H1 (cell line): ENCODE measurements at regions not wholly inside any gene's neighbourhood (a gene's known extent, or its start where the extent isn't known, plus 50 kb on each side); places are given as distances from the start of the nearest gene placed in this dataset.

Experiments
- CTCF ChIA-PET: fragments of 300-600 bp; sonication (Branson Sonifier 250); formaldehyde crosslinking; loops from one replicate; lab custom pipeline; 2021; ENCODE audit not compliant: partially characterized antibody; lab: Charles Lee
- POLR2A ChIA-PET: fragments of 300-600 bp; sonication (Branson Sonifier 250); formaldehyde crosslinking; loops from one replicate; lab custom pipeline; 2021; ENCODE audit warnings: inconsistent platforms; ENCODE audit not compliant: partially characterized antibody; lab: Charles Lee
- DNase-seq, 2 experiments: peaks; one replicate each; pipeline versions ENCODE4 v3.0.0 to v3.0.0-alpha.2; 2010 to 2022; ENCODE audit warnings: low spot score in 2 of 2, low read depth in 1 of 2, mixed read lengths in 1 of 2
- FAIRE-seq: peaks from 2 replicates; lab custom pipeline; 2011; peaks lifted over from hg19 to GRCh38; lab: Jason Lieb, UNC
- H2AFZ ChIP-seq: 2 replicates; pipeline ENCODE4 v1.8.1; 2012; ENCODE audit warnings: low read length, inconsistent platforms
- H2AK5ac ChIP-seq: 2 replicates; pipeline ENCODE4 v1.6.1; 2013; ENCODE audit warnings: low read depth, low read length
- H2BK120ac ChIP-seq: replicated peaks from 2 replicates; pipeline ENCODE3; 2013; ENCODE audit warnings: low read depth, low read length, inconsistent platforms
- H2BK12ac ChIP-seq: 2 replicates; pipeline ENCODE4 v1.6.1; 2013; ENCODE audit warnings: low read depth, low read length
- H2BK15ac ChIP-seq: 2 replicates; pipeline ENCODE4 v1.6.1; 2013; ENCODE audit warnings: low read length
- H2BK20ac ChIP-seq: 2 replicates; pipeline ENCODE4 v1.6.1; 2013; ENCODE audit warnings: low read length
- H2BK5ac ChIP-seq: 2 replicates; pipeline ENCODE4 v1.6.1; 2013; ENCODE audit warnings: low read depth, low read length
- H3K14ac ChIP-seq: 2 replicates; pipeline ENCODE4 v1.6.1; 2013; ENCODE audit warnings: inconsistent platforms; ENCODE audit not compliant: insufficient read length
- H3K18ac ChIP-seq: 2 replicates; pipeline ENCODE4 v1.6.1; 2013; ENCODE audit warnings: low read length; ENCODE audit errors: extremely low read depth
- H3K23ac ChIP-seq: 2 replicates; pipeline ENCODE4 v1.6.1; 2013; ENCODE audit warnings: inconsistent platforms; ENCODE audit not compliant: insufficient read length
- H3K23me2 ChIP-seq: 2 replicates; pipeline ENCODE4 v1.6.1; 2013; ENCODE audit warnings: low read depth, low read length
- H3K27ac ChIP-seq: 2 replicates; pipeline ENCODE4 v1.6.1; 2011; ENCODE audit warnings: low read depth, low read length, inconsistent platforms
- H3K27me3 ChIP-seq, 4 experiments: replicated peaks in 1 of 4; 1 replicate in 1 of 4; 2 replicates in 3 of 4; pipeline versions ENCODE4 v1.6.1 to v1.8.1; 2011 to 2013; ENCODE audit warnings: low read length in 3 of 4, mild to moderate bottlenecking in 3 of 4, inconsistent platforms in 2 of 4, mixed read lengths in 2 of 4, moderate library complexity in 1 of 4; ENCODE audit not compliant: control insufficient read depth in 3 of 4, insufficient read depth in 3 of 4; ENCODE audit errors: extremely low read depth in 1 of 4
- H3K36me3 ChIP-seq, 4 experiments: 2 replicates each; pipeline versions ENCODE4 v1.6.1 to v1.8.1; 2011 to 2013; ENCODE audit warnings: mild to moderate bottlenecking in 4 of 4, low read length in 3 of 4, moderate library complexity in 2 of 4, control low read depth in 1 of 4, inconsistent platforms in 1 of 4; ENCODE audit not compliant: insufficient read depth in 4 of 4, control insufficient read depth in 2 of 4
- H3K4ac ChIP-seq: replicated peaks from 2 replicates; pipeline ENCODE3; 2013; ENCODE audit warnings: low read length, low read depth, mixed read lengths, inconsistent platforms; ENCODE audit not compliant: insufficient read length
- H3K4me1 ChIP-seq, 4 experiments: replicated peaks in 1 of 4; 1 replicate in 1 of 4; 2 replicates in 3 of 4; pipeline versions ENCODE4 v1.6.1 to v1.8.1; 2011 to 2013; ENCODE audit warnings: low read length in 3 of 4, inconsistent platforms in 2 of 4, mixed read lengths in 1 of 4; ENCODE audit not compliant: insufficient read depth in 4 of 4, control insufficient read depth in 3 of 4
- H3K4me2 ChIP-seq, 2 experiments: 2 replicates each; pipeline versions ENCODE4 v1.6.1 to v1.8.1; 2011 to 2013; ENCODE audit warnings: low read depth in 2 of 2, low read length in 2 of 2, control low read depth in 1 of 2, inconsistent platforms in 1 of 2, mild to moderate bottlenecking in 1 of 2; ENCODE audit not compliant: insufficient read depth in 1 of 2
- H3K4me3 ChIP-seq, 4 experiments: fragments of 200-600, 300-600 bp in 1 of 4; sonication (generic), shearing (Covaris generic), sonication (Bioruptor Twin) in 1 of 4; 2 replicates each; pipeline versions ENCODE4 v1.5.1 to v1.8.1; 2011 to 2016; ENCODE audit warnings: low read length in 4 of 4, low read depth in 3 of 4, control low read depth in 2 of 4, inconsistent platforms in 2 of 4, mild to moderate bottlenecking in 2 of 4, mixed read lengths in 1 of 4, moderate library complexity in 1 of 4; ENCODE audit not compliant: insufficient read depth in 2 of 4; ENCODE audit errors: extremely low read depth in 1 of 4
- H3K56ac ChIP-seq: replicated peaks from 2 replicates; pipeline ENCODE3; 2013; ENCODE audit warnings: low read depth, mild to moderate bottlenecking, mixed read lengths, low read length, inconsistent platforms; ENCODE audit not compliant: insufficient read length
- H3K79me1 ChIP-seq: 2 replicates; pipeline ENCODE4 v1.6.1; 2013; ENCODE audit warnings: low read depth, low read length, control low read depth
- H3K79me2 ChIP-seq, 2 experiments: 2 replicates each; pipeline versions ENCODE4 v1.6.1 to v1.8.1; 2012 to 2013; ENCODE audit warnings: low read length in 2 of 2, mild to moderate bottlenecking in 2 of 2, inconsistent platforms in 1 of 2; ENCODE audit not compliant: insufficient read depth in 2 of 2, control insufficient read depth in 1 of 2
- H3K9ac ChIP-seq, 4 experiments: replicated peaks in 1 of 4; 1 replicate in 1 of 4; 2 replicates in 3 of 4; pipeline versions ENCODE4 v1.6.1 to v1.8.1; 2011 to 2013; ENCODE audit warnings: low read depth in 3 of 4, low read length in 3 of 4, control low read depth in 2 of 4, mild to moderate bottlenecking in 2 of 4, moderate library complexity in 2 of 4, inconsistent platforms in 1 of 4; ENCODE audit errors: extremely low read depth in 1 of 4
- H3K9me3 ChIP-seq, 2 experiments: 2 replicates each; pipeline versions ENCODE4 v1.6.1 to v1.8.1; 2012 to 2013; ENCODE audit warnings: mild to moderate bottlenecking in 2 of 2, moderate library complexity in 2 of 2, control low read depth in 1 of 2, inconsistent platforms in 1 of 2, low read depth in 1 of 2, low read length in 1 of 2, mixed read lengths in 1 of 2; ENCODE audit not compliant: insufficient read depth in 2 of 2
- H4K20me1 ChIP-seq, 2 experiments: replicated peaks in 1 of 2; 2 replicates each; pipeline versions ENCODE3 to v1.8.1; 2011 to 2013; ENCODE audit warnings: inconsistent platforms in 2 of 2, low read length in 2 of 2, mild to moderate bottlenecking in 1 of 2; ENCODE audit not compliant: insufficient read depth in 2 of 2, control insufficient read depth in 1 of 2
- H4K5ac ChIP-seq: 2 replicates; pipeline ENCODE4 v1.6.1; 2013; ENCODE audit warnings: low read length, low read depth, mixed read lengths, inconsistent platforms; ENCODE audit not compliant: insufficient read length
- H4K8ac ChIP-seq: 2 replicates; pipeline ENCODE4 v1.8.0; 2013; ENCODE audit warnings: mild to moderate bottlenecking, moderate library complexity, low read length, inconsistent platforms; ENCODE audit not compliant: insufficient read depth; ENCODE audit errors: extremely low read depth
- H4K91ac ChIP-seq: replicated peaks from 2 replicates; pipeline ENCODE3; 2013; ENCODE audit warnings: low read length, mixed read lengths, inconsistent platforms; ENCODE audit not compliant: insufficient read length
- BCL11A ChIP-seq, 2 experiments: IDR thresholded peaks; one replicate each; pipeline ENCODE4 v1.6.1; 2011; ENCODE audit warnings: low read depth in 2 of 2, low read length in 2 of 2, mild to moderate bottlenecking in 2 of 2
- HDAC6 ChIP-seq: IDR thresholded peaks from one replicate; pipeline ENCODE4 v1.7.1; 2012; ENCODE audit warnings: low read depth, mild to moderate bottlenecking, inconsistent platforms, low read length, moderate library complexity
- JUND ChIP-seq: IDR thresholded peaks from 2 replicates; pipeline ENCODE4 v1.6.1; 2011; ENCODE audit warnings: mild to moderate bottlenecking, improper control_type of control experiment, low read length
- WGBS, 2 experiments: shearing (Covaris generic) in 1 of 2; methylation state at CpG; one replicate each; pipeline versions ENCODE4 v1.1.6 to v1.1.7; 2013 to 2015; ENCODE audit warnings: low lambda C conversion rate in 2 of 2, mixed read lengths in 2 of 2, inconsistent platforms in 1 of 2, low coverage in 1 of 2, missing lambda C conversion rate in 1 of 2; ENCODE audit not compliant: insufficient replicate concordance in 2 of 2, insufficient coverage in 1 of 2, insufficient read length in 1 of 2; ENCODE audit errors: extremely low coverage in 1 of 2, missing lambda C conversion rate in 1 of 2; 5-methylcytosine and 5-hydroxymethylcytosine counted together

DNA sequence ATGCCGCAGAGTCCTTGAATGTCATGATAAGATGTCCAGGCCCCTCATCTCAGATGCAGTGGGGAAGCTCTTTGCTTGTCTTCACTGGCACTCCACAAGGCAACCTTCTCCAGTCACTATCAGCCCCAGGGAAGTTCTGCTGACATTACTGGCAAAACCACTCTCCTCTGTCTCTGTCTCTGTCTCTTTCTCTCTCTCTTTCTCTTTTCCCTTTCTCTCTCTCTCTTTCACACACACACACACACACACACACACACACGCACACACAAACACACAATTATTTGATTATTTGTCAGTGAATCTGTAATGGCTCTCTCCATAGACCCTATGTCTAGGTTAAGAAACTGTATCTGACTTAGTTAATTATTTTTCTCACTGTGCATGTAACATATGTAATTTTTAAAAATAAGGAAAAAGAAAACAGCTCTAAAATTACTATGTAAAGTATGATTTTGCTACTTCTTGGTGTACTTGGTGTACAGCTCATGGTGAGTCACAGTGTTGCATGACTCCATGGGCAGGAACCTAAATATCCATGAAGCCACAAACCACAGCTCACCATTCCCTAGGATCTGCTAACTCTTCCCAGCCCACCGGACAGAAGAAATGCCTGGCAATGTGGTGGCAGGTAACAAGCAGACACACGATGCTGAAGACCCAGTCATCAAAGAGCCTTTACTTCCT is 594.9 kb upstream of the ID2 start:
- no peak overlapping the region for H4K8ac ChIP-seq
- H2BK120ac ChIP-seq: no peak overlapping the region
- no peak overlapping the region for H4K5ac ChIP-seq
- H2BK15ac ChIP-seq: no peak overlapping the region
- H3K23ac ChIP-seq: no peak overlapping the region
- no peak overlapping the region for H3K18ac ChIP-seq
- ChIA-PET POLR2A (interaction anchor here (0.6 kb wide), 1 partner anchor 384 kb away, joined by 3 read pairs; no protein-coding TSS in a partner anchor), CTCF (interaction anchor here (0.6 to 1.3 kb wide), 2 partner anchors 9 to 146 kb away, joined by 3 read pairs; no protein-coding TSS in a partner anchor)
- H2AK5ac ChIP-seq: no peak overlapping the region
- H3K9ac ChIP-seq: no peak overlapping the region
- H4K91ac ChIP-seq: no peak overlapping the region
- TF ChIP-seq BCL11A (IDR thresholded peaks at IDR 0.05; ENCODE audit: low read depth in 2 of 2, low read length in 2 of 2) (no peak), HDAC6 (no peak), JUND (no peak)
- H3K79me1 ChIP-seq: no peaks in the 10 kb centered on the region; the same call in 1 of the 2 replicates
- no peak overlapping the region for H3K14ac ChIP-seq
- H3K36me3 ChIP-seq: no peaks in the 10 kb centered on the region
- no peaks in the 10 kb centered on the region for H4K20me1 ChIP-seq
- no peak for DNase-seq
- no peaks in the 10 kb centered on the region for H3K27me3 ChIP-seq
- H2BK20ac ChIP-seq: no peak overlapping the region
- no peak overlapping the region for H3K56ac ChIP-seq
- H3K4ac ChIP-seq: no peak overlapping the region
- 76% methylated on average over 4 of the region's 4 CpGs; no CpG with 5 or more reads in 1 of the 2 experiments for WGBS, 2 experiments
- H3K4me2 ChIP-seq: no peak overlapping the region
- H2BK5ac ChIP-seq: no peak overlapping the region
- no peak overlapping the region for H3K4me3 ChIP-seq
- no peaks in the 10 kb centered on the region for H3K4me1 ChIP-seq
- no peak overlapping the region for H2AFZ ChIP-seq
- H3K9me3 ChIP-seq: no peaks in the 10 kb centered on the region
- H3K23me2 ChIP-seq: no peaks in the 10 kb centered on the region
- no peak overlapping the region for H3K27ac ChIP-seq
- H2BK12ac ChIP-seq: no peak overlapping the region
- H3K79me2 ChIP-seq: no peaks in the 10 kb centered on the region
- FAIRE-seq: no peak
